Neural progenitor cell (in vitro differentiated cells): ENCODE measurements at regions not wholly inside any gene's neighbourhood (a gene's known extent, or its start where the extent isn't known, plus 50 kb on each side); places are given as distances from the start of the nearest gene placed in this dataset.

ENCODE experiments used
- EZH2phosphoT487 ChIP-seq: fragments of 200-600 bp; sonication (generic); IDR thresholded peaks from 2 replicates; pipeline ENCODE4 v1.6.1; 2017; ENCODE audit warnings: antibody characterized with exemption
- TF ChIP-seq, protein P1 (sequence below): fragments of 200-600 bp; sonication (generic); IDR thresholded peaks from 2 replicates; pipeline ENCODE4 v1.5.1; 2017; ENCODE audit warnings: antibody characterized with exemption, mild to moderate bottlenecking

DNA sequence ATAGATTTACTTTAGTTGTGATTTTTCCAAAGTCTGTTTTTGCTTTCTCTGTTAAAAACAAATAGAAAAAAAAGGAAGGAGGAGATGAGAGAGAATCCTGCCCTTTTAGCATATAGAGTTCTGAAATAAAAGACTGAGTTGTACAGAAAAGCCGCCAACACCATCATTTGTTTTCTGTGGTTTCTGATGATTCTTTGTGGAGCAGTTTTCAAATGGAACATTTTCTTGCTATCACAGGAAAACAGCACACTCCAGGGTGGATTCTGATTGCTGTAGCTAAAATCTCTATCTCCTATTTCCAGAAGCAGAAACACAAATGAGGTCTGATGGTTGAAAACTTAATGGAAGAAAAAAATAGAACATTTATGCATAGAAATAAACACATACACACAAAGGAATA, 144.6 kb upstream of the L3MBTL4 start:
- TF ChIP-seq, protein P1, sequence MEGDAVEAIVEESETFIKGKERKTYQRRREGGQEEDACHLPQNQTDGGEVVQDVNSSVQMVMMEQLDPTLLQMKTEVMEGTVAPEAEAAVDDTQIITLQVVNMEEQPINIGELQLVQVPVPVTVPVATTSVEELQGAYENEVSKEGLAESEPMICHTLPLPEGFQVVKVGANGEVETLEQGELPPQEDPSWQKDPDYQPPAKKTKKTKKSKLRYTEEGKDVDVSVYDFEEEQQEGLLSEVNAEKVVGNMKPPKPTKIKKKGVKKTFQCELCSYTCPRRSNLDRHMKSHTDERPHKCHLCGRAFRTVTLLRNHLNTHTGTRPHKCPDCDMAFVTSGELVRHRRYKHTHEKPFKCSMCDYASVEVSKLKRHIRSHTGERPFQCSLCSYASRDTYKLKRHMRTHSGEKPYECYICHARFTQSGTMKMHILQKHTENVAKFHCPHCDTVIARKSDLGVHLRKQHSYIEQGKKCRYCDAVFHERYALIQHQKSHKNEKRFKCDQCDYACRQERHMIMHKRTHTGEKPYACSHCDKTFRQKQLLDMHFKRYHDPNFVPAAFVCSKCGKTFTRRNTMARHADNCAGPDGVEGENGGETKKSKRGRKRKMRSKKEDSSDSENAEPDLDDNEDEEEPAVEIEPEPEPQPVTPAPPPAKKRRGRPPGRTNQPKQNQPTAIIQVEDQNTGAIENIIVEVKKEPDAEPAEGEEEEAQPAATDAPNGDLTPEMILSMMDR: no peak
- no peak for TF ChIP-seq EZH2phosphoT487
